Activated gamma-delta T cell treated with Interleukin-2 at 50 U/mL for 16 hours (primary cell): ENCODE measurements at regions not wholly inside any gene's neighbourhood (a gene's known extent, or its start where the extent isn't known, plus 50 kb on each side); places are given as distances from the start of the nearest gene placed in this dataset.

Experiments used
- DNase-seq: peaks from one replicate; pipeline ENCODE4 v3.0.0-alpha.2; 2020

GRCh38 chr1:96999191-96999590 lies 277.6 kb downstream of the PTBP2 start:
- no peak for DNase-seq

- DNase-seq = no peak
Measured at GRCh38 chr1:97004054-97004453, 282.5 kb downstream of the PTBP2 start.

GRCh38 chr1:97004743-97005142 lies 283.2 kb downstream of the PTBP2 start:
- DNase-seq = no peak

- no peak for DNase-seq
Measured at GRCh38 chr1:97006044-97006661, 284.6 kb downstream of the PTBP2 start.

GRCh38 chr1:97007840-97008604 lies 286.4 kb downstream of the PTBP2 start:
- no peak for DNase-seq

- no peak for DNase-seq
Measured at GRCh38 chr1:97010566-97011264, 289.1 kb downstream of the PTBP2 start.

GRCh38 chr1:97013136-97013535 lies 291.6 kb downstream of the PTBP2 start:
- DNase-seq = no peak

- no peak for DNase-seq
Measured at GRCh38 chr1:97013941-97014340, 292.4 kb downstream of the PTBP2 start.

- DNase-seq = no peak
Measured at GRCh38 chr1:97014426-97014825, 292.8 kb downstream of the PTBP2 start.

- no peak for DNase-seq
Measured at GRCh38 chr1:97017895-97018294, 296.3 kb downstream of the PTBP2 start.
